ENCODE measurements at regions not wholly inside any gene's neighbourhood (a gene's known extent, or its start where the extent isn't known, plus 50 kb on each side); places are given as distances from the start of the nearest gene placed in this dataset.

DNA sequence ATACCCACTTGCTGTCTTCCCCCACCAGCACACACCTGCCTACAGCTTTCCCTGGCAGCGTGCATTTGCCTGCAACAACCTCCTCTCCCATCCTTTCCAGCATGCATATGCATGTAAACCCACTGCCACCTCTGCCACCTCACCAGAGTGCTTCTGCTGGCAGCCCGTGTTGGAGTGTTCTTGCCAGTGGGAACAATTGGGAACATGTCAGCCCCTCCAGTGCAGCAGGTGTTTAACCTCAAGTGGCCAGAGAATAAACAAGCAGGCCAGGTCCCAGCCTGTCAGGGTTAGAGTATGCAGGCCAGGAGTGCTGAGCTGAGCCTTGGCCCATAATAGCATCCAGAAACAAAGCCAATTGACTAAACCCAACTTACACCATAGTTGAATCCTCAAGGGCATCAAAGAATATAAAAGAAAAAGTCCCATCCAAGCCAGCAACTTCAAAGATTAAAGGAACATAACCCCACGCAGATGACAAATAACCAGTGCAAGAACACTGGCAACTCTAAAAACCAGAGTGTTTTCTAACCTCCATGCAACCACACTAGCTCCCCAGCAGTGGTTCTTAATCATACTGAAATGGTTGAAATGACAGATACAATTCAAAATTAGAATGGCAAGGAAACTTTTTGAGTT is 1212.1 kb upstream of the CITED2 start:
- TF ChIP-seq, protein P1, sequence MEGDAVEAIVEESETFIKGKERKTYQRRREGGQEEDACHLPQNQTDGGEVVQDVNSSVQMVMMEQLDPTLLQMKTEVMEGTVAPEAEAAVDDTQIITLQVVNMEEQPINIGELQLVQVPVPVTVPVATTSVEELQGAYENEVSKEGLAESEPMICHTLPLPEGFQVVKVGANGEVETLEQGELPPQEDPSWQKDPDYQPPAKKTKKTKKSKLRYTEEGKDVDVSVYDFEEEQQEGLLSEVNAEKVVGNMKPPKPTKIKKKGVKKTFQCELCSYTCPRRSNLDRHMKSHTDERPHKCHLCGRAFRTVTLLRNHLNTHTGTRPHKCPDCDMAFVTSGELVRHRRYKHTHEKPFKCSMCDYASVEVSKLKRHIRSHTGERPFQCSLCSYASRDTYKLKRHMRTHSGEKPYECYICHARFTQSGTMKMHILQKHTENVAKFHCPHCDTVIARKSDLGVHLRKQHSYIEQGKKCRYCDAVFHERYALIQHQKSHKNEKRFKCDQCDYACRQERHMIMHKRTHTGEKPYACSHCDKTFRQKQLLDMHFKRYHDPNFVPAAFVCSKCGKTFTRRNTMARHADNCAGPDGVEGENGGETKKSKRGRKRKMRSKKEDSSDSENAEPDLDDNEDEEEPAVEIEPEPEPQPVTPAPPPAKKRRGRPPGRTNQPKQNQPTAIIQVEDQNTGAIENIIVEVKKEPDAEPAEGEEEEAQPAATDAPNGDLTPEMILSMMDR (IDR thresholded peaks at IDR 0.05; ENCODE audit: low read depth, low read length) = no peak
- TF ChIP-seq POLR2A (IDR thresholded peaks at IDR 0.05; ENCODE audit: extremely low read depth, insufficient read length) (no peak), MYC (IDR thresholded peaks at IDR 0.05; ENCODE audit: low read depth, low read length) (no peak)
